PC-3 (cell line): ENCODE measurements at regions not wholly inside any gene's neighbourhood (a gene's known extent, or its start where the extent isn't known, plus 50 kb on each side); places are given as distances from the start of the nearest gene placed in this dataset.

ENCODE experiments used
- CTCF ChIP-seq: fragments of 300-600 bp; sonication (generic); conservative IDR thresholded peaks from 2 replicates; pipeline ENCODE4 v1.5.1; 2017; ENCODE audit warnings: antibody characterized with exemption, low read depth, mild to moderate bottlenecking, low read length
- EZH2 ChIP-seq: fragments of 300-600 bp; sonication (generic); IDR thresholded peaks from one replicate; pipeline ENCODE4 v1.6.1; 2017; ENCODE audit warnings: antibody characterized with exemption, mild to moderate bottlenecking, low read length; ENCODE audit not compliant: unreplicated experiment
- EZH2phosphoT487 ChIP-seq: fragments of 300-600 bp; sonication (generic); IDR thresholded peaks from 2 replicates; pipeline ENCODE4 v1.6.1; 2018; ENCODE audit warnings: mild to moderate bottlenecking, antibody characterized with exemption, low read length, borderline replicate concordance

DNA sequence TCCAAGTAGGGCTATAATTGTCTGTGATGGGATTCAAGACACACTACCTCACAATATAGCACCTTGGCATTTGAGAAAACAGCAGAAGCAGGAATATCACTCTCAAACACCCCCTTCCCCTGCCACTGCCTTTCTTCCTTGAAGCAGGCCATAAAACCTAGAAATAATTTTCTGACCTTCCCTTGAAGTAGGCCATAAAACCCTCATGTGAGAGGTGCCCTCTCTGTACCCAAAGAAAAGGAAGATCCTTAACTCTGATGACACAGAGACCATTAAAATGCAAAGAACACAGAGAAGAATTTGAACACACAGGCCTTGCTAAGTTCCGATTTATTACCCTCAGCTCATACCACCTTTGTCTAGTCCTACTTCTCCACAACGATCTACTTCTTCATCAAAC is 631.7 kb upstream of the CADM1 start:
- no peak for TF ChIP-seq CTCF
- no peak for TF ChIP-seq EZH2
- TF ChIP-seq EZH2phosphoT487 = no peak
